HEK293 (cell line): ENCODE measurements at regions not wholly inside any gene's neighbourhood (a gene's known extent, or its start where the extent isn't known, plus 50 kb on each side); places are given as distances from the start of the nearest gene placed in this dataset.
"Not testable (repeated sequence)": the region's sequence is repeated elsewhere in the genome, so short reads cannot be mapped to it uniquely, and the experiment has no call there.

Experiments used
- ZBTB20 ChIP-seq: fragments of 450-650 bp; formaldehyde crosslinking; IDR thresholded peaks from 2 replicates; pipeline ENCODE4 v1.5.1; 2016; ENCODE audit warnings: missing biosample characterization, missing genetic modification characterization
- TF ChIP-seq, protein P1 (sequence below): fragments of 450-650 bp; formaldehyde crosslinking; IDR thresholded peaks from 2 replicates; pipeline ENCODE4 v1.5.1; 2016; ENCODE audit warnings: missing biosample characterization, missing genetic modification characterization

DNA sequence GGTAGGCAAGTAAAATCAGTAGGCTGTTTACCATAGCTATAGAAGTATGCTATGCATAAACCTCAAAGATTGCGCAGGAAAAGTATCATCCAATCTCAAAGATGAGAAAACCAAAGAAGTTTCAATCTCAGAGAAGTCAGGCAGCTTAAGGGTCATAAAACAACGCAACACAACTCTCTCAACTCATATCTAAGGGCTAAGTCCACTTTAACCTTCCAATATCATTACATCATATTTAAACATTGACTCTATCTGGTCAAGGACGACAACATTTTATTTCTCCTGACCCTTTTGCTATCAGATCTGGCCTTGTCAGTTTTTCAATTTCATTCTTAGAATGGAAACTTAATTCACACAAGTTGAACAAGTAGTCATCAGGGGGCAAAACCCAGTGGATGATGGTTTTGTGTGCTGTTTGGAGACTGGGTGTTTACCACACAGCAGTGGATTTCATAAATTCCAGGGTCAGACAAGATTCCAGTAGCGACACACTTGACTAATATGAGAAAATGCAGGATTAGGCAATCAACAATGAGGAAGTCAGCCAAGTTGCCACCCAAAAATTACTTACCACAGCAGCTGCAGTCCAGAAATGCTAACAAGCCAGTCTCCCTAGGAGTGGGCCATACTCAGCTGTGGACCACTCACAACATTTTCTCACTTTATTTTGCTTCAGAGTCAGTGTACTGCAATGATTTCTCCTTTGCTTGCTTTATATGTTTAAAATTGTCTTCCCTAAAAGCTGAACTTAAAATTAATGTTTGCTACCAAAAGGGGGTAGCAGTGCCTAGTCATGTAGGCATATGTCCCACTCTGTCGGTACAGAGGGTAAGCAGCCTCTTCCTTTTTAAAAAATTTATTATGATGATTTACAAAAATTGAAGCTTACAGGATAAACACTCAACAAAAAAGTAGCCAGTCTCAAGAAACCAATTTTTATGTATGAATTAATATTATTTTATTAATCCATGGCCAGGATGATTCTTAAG, 131.9 kb upstream of the NBPF9 start:
- not testable (repeated sequence) for TF ChIP-seq ZBTB20 (tag by site-specific recombination)
- TF ChIP-seq, protein P1, sequence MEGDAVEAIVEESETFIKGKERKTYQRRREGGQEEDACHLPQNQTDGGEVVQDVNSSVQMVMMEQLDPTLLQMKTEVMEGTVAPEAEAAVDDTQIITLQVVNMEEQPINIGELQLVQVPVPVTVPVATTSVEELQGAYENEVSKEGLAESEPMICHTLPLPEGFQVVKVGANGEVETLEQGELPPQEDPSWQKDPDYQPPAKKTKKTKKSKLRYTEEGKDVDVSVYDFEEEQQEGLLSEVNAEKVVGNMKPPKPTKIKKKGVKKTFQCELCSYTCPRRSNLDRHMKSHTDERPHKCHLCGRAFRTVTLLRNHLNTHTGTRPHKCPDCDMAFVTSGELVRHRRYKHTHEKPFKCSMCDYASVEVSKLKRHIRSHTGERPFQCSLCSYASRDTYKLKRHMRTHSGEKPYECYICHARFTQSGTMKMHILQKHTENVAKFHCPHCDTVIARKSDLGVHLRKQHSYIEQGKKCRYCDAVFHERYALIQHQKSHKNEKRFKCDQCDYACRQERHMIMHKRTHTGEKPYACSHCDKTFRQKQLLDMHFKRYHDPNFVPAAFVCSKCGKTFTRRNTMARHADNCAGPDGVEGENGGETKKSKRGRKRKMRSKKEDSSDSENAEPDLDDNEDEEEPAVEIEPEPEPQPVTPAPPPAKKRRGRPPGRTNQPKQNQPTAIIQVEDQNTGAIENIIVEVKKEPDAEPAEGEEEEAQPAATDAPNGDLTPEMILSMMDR (tag by site-specific recombination) = not testable (repeated sequence)
